ENCODE measurements at regions not wholly inside any gene's neighbourhood (a gene's known extent, or its start where the extent isn't known, plus 50 kb on each side); places are given as distances from the start of the nearest gene placed in this dataset.
A peak's percentile ranks its signal among the peaks of the same experiment; 100 is the strongest.

DNA sequence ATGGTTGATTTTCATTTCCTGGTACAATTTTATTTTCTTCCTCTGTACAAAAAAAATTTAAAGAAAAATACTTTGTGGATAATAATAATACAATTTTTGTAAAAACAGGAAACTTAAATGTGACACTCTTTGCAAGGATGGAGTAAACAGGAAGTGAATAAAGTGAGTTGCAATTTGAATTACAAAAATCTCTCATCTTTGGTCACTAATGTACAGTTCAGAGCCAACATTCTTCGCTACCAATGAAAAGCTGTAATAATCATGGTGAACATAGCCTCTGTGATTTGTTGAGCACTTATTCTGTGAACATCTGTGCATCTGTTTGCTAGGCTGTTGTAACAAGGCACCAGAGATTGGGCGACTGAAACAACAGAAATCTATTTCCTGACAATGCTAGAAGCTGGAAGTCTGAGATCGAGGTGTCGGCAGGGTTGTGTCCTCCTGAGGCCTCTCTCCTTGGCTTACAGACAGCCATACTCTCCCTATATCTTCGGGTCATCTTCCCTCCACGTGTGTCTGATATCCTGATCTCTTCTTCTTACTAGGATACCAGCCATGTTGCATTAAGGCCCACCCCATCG, 295.3 kb upstream of the KLF6 start:
- DNase-seq (ENCODE audit: low spot score): no peak

- no peak for DNase-seq (ENCODE audit: low spot score)
Observed at GRCh38 chr10:4079803-4080202, 294.8 kb upstream of the KLF6 start.

DNA sequence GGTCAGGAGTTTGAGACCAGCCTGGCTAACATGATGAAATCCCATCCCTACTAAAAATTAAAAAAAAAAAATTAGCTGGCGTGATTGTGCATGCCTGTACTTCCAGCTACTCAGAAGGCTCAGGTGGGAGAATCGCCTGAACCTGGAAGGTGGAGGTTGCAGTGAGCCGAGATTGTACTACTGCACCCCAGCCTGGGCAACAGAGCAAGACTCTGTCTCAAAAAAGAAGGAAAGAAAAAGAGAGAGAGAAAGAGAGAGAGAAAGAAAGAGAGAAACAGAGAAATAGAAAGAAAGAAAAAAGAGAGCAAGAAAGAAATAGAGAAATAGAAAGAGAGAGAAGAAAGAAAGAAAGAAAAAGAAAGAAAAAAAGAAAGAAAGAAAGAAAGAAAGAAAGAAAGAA, 292.8 kb upstream of the KLF6 start:
- no peak for DNase-seq (ENCODE audit: low spot score)

DNA sequence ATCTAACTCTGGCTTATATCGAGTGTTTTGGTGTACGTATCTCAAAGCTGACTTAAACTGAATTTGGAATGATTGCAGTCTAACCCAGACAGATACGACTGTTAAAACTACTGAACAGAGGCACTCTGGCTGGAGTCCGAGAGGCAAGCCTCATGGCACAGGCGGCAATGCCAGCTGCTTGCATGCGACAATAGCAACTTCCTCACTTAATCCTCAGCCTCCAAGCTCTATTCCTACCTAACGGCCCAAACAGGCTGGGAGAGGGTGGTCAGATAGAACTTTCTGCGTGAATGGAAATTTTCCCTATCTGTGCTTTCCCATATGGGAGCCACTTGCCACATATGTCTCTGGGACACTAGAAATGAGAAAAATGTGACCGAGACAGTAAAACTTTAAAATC, 292.0 kb upstream of the KLF6 start:
- DNase-seq (ENCODE audit: low spot score): no peak

DNA sequence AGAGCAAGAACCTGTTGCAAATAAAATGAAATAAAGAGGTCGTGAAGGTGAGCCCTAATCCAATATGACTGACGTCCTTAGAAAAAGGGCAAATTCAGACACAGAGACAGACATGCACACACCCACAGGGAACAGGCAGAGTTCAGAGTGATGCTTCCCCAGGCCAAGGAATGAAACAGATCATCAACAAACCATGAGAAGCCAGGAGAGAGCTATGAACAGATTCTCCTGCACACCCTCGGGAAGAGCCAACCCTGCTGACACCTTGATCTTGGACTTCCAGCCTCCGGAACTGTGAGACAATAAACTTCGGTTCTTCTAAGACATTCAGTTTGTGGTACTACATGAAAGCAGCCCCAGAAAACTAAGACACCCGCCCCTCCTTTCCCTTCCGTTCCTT, 290.4 kb upstream of the KLF6 start:
- no peak for DNase-seq (ENCODE audit: low spot score)

DNA sequence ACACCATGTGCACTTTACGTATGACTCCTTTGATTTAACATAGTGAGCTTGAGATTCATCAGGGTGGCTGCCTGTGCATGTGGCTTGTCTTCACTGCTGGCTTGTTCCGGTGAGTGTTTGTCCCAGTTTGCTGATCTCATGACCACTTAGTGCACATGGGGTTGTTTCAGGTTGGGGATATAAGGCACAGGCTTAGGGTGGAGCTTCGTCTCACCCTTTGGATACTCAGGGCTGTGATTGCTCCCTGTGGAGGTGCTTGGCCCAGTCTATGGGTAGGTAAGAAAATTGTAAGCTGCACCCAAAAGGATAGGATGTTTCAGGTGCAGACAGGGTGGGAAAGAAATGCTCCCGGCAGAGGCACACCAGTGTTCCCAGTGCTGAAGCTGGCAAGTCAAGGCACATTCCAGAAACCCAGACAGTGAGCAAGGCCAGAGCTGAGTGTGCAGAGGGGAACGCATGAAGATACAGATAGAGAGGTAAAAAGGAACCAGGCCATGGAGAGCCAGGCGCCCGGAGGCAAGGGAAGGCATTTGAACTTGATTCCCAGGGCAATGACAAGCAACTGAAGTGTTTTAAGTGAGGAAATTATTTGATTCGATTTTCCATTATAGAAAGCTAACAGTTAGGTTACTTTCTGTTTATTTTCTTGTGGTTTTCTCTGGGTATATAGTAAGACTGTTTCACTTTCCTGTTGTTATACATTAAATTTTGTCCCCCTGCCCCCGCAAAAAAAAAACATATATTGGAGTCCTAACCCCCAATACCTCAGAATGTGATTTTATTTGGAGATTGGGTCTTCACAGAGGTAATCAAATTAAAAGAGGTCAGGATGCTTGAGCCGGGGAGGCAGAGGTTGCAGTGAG, 289.8 kb upstream of the KLF6 start:
- no peak for DNase-seq (ENCODE audit: low spot score)

- DNase-seq (ENCODE audit: low spot score): no peak
Observed at GRCh38 chr10:4073912-4074311, 288.9 kb upstream of the KLF6 start.

GRCh38 chr10:4070921-4071660, 286.1 kb upstream of the KLF6 start:
- no peak for DNase-seq (ENCODE audit: low spot score)

GRCh38 chr10:4070184-4070583, 285.2 kb upstream of the KLF6 start:
- peak; percentile 59 for DNase-seq (ENCODE audit: low spot score)

DNA sequence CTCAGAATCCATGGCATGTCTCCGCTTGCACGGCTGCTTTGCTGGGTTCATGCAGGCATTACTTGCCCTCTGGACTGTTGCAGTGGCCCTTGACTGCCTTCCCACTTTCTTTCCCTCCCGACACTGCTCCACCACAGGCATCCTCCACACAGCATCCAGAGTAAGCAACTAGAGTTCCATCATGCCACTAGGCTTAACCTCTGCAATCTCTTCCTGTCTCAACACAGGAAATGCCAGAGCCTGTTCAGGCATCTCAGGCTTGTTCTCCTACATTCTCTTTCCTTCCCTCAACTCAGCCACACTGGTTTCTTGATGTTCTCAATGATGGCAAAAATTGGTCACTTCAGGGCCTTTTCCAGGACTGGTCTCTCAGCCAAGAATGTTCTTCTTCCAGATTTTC, 284.5 kb upstream of the KLF6 start:
- peak; percentile 62 for DNase-seq (ENCODE audit: low spot score)

GRCh38 chr10:4068629-4069028, 283.6 kb upstream of the KLF6 start:
- DNase-seq (ENCODE audit: low spot score): no peak

DNA sequence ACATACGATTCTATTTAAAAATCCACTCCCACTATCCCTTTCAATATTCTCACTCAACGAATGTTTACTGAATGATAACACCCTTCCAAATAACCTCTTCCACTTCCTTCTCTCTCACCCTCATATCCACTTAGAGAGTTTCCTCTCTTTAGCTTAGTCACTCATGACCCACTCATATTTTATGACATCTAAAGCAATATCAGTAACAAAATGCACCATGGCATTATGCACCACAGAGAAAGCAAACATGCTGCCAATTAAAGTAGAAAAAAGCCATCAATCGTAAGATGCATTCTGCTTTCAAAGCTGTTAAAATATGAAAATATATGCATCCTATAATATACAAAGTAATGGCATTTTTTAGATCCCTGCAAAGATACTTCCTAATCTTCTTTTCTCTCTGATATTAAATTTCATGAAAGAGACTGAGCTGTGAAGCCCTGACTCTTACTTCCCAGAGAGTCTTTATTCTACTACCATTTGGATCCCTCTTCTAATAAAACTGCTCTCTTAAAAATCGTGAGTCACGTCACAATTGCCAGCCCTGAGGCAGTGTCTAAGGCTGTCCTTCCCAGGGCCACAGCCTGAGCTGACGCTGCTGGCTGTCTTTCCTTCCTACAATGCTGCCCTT, 283.0 kb upstream of the KLF6 start:
- no peak for DNase-seq (ENCODE audit: low spot score)

- DNase-seq (ENCODE audit: low spot score): no peak
Observed at GRCh38 chr10:4067531-4067930, 282.5 kb upstream of the KLF6 start.

DNA sequence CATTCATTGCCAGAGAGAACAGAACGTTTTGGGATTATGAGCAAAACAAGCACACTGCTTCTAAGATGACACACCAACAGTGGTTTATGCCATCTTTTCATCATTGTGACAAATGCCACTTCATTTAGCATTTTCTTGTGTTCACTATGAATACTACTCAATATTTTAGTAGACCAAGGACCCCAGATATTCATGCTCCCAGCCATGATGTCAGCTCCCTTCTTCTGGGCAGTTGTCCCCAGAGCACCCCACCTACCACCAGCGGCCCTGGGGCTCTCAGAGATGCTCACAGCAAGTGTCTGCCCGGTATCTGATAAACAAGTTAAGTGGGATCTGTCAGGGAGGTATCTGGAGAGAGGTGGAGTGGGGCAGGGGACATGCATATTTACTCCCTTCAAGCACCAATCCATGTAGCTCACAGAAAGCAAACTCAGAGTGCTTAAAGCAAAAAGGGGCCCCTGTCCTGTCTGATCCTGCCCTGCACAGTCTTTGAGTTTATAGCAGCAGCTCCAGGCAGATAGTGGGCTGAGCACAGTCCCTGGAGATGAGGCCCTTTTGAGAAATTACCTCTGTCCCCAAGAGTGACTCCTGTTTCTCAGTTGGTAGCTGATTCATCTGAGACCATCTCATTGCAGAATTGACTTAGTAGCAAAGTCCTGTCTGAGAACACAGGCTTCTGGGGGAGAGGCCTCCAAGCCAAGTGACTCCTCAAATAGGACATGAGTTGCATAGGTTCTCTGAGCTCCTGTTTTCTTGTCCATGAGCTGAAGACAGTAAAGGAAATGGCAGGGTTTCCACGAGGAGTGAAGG, 281.8 kb upstream of the KLF6 start:
- DNase-seq (ENCODE audit: low spot score): peak; percentile 70

DNA sequence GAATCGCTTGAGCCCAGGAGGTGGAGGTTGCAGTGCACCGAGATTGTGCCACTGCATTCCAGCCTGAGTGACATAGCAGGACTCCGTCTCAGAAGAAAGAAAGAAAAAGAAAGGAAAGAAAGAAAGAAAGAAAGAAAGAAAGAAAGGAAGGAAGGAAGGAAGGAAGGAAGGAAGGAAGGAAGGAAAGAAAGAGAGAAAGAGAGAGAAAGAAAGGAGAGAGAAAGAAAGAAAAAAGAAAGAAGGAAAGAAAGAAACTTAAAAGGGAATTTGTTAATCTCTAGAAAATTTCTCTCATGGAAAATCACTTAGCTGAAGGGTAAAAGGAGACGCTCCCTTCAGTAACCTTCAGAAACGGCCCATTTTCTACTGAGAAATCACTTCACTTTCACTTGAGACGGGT, 279.5 kb upstream of the KLF6 start:
- no peak for DNase-seq (ENCODE audit: low spot score)

GRCh38 chr10:4063717-4064116, 278.7 kb upstream of the KLF6 start:
- DNase-seq (ENCODE audit: low spot score): no peak

GRCh38 chr10:4062751-4063150, 277.7 kb upstream of the KLF6 start:
- no peak for DNase-seq (ENCODE audit: low spot score)

DNA sequence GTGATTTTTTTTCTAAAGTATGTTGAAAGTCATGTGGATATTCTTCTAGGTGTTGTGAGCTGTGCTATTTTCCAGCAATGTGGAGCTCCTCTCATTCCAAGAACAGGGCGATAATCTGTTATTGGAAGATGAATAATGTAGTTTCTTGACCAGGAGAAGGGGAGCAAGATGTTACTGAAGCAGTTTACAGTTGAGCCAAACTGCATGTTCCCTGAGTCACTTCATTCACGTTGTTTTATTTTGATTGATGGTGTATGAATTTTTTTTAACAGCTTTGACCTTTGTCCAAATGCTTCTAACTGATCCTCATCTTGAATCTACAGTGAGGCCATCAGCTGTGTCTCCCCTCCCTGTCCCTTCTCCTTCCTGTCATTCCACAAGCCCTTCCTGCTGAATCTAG, 277.1 kb upstream of the KLF6 start:
- DNase-seq (ENCODE audit: low spot score): no peak

- no peak for DNase-seq (ENCODE audit: low spot score)
Observed at GRCh38 chr10:4061441-4061951, 276.5 kb upstream of the KLF6 start.

DNA sequence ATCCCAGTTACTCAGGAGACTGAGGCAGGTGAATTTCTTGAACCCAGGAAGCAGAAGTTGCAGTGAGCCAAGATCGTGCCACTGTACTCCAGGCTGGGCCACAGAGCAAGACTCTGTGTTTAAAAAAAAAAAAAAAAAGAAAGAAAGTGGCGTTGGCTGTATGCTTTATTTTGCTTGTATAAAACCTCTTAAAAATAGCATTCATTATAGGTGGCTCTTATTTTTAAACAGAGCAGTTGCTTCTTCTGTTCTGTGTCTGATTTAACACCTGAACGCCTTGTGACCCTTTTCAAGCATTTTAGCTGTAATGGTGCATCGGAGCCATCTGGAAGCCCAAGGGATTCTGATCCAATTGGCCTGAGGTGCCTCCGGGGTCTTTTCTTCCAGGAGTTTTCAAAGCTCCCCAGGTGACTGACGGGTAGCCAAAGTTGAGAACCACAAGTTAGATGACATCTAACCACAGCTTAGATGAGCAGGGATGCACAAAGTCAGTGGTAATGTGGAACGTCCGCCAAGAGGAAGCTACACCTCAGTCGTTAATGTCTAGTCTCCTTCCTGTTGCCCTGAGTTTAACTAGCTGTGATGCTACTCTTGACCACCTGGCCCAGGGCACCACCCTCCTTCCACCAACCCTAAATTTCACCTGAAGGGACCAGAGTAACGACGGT, 274.6 kb upstream of the KLF6 start:
- no peak for DNase-seq (ENCODE audit: low spot score)

All from umbilical cord (tissue), 1 donor.